GM18907 (cell line): ENCODE measurements at regions not wholly inside any gene's neighbourhood (a gene's known extent, or its start where the extent isn't known, plus 50 kb on each side); places are given as distances from the start of the nearest gene placed in this dataset.
A peak's percentile ranks its signal among the peaks of the same experiment; 100 is the strongest.

Experiments
- ATAC-seq: cut with Tn5 transposase; IDR thresholded peaks from one replicate; pipeline ENCODE4 v1.9.1; 2021; ENCODE audit warnings: mild to moderate bottlenecking, moderate library complexity; ENCODE audit not compliant: unreplicated experiment

DNA sequence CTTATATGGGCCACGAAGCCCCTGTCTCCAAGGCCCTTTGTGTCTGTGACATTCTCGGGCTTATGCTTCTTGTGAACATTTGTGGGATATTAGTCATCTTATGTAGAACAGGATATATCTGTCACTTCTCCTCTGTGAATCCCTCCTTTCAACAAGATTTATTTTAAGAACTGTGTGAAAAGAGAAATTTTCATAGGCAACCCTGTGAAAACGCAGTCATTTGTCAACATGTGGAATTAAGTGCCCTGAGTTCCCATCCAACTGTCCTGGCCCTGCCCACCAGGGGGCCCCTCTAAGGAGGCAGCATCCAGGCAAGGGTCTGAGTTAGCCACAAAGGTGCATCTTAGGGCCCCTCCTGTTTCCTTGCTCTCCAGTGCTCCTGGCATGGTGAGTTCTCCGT, 76.8 kb upstream of the CHRNA7 start:
- no peak for ATAC-seq

DNA sequence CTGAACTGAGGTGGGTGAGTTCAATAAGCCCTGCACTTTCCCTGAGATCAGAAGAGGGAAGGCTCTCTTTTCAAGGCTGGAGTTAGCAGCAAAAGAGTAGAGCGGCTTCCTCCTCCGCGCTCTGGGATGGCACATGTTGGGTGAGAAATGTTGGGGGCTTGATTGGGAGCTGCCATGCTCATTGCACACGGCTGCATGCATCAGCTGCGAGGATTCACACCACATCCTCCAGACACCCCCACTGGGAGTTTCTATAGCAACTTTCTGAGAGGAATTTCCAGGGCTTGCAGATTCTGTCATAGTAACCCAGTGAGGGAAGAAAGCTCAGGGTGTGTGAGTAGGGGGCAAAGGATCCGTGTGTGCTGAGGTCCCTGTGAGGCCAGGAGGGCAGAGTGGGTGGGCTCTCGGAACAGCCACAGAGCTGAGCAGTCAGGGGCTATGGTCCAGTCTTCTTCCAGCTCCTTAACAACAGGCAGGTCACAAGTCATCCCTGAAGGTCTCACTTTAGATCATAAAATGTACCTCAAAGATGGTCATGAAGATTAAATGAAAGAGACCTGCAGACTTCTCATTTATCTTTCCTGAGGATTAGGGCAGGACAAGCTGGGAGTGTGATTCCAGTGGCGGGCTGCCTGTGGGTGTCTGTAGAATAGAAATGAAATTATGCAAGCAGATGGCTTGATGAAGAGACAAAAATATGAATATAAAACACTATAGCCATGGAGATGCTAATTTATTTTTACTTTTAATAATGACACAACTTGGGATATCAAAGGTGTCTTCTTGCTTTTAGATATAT, 75.7 kb upstream of the CHRNA7 start:
- no peak for ATAC-seq

DNA sequence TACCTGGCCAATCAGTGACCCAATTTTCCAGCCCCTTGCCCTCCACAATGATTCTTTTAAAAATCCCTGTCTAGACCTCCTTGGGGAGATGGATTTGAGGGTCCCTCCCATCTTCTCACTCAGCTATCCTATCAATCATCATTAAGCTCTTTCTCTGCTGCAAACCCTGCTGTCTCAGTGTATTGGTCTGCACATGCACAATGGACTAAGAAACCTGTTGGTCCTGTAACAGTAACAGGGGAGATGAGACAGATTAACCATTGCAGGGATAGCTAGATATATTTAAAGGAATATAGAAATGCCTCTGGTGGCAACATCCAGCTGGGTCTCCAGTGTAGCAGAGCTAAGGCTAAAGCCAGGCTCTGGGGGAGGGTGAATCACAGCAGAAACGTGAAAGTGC, 74.6 kb upstream of the CHRNA7 start:
- no peak for ATAC-seq

DNA sequence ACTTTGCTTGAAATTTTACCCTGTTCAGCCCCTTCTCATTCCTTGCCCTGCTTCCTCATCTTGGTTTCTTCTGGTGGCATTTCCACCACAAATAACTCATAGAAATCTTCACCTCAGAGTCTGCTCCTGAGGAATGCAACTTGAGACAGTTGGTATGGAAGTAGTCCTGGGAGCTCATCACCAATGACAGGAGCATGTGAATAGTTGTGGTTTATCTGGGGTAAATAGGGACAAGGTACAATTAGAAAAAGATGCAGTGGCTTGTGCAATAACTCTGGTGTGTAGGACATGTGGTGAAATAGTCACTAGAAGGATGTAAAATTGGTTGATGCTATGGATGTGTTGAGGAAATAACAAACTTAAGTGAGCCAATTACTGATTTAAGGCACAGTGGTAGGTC, 72.7 kb upstream of the CHRNA7 start:
- no peak for ATAC-seq

DNA sequence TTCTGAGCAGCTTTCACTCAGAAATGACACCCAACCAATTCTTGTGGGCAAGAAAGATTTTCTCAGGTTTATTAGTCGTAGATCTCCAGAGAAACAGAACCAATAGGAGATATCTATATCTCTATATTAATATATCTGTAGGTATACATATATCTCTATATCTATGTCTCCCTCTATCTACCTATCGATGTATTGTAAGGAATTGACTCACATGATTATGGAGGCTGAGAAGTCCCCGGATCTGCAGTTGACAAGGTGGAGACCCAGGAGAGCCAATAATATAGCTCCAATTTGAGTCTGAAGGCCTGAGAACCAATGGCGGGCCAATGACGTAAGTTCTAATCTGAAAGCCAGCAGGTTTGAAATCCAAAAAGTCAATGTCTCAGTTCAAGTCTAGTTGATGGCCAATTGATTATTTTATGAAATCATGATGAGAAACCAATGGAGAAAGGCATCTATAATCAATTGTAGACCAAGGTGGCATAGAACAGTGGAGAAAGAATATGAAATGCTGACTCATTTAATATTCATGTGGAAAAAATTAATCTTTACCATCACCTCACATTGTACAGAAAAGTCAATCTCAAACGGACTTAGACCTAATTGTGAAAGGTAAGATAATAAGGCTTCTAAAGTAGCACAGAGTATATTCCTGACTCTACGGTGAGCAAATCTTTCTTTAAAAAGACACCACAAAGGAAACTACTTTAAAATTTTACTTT, 65.6 kb upstream of the CHRNA7 start:
- no peak for ATAC-seq

DNA sequence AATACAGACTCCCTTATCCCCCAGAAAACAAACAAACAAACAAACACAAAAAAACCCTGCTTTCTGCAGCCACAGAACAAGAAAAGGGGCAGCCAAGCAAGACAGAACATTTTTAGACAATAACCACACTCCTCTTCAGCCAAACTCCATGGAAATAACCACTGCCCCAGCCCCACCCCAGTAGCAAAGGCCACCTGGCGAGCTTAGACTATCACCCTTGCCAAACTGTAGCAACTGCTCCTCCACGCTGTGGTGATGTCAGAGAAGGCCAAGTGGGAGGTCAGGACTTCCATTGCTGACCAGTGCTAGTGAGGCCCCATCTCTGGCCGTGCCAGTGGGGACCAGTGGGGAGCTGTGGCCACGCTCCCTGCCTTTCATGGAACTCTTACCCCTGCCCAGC, 60.3 kb upstream of the CHRNA7 start:
- no peak for ATAC-seq

DNA sequence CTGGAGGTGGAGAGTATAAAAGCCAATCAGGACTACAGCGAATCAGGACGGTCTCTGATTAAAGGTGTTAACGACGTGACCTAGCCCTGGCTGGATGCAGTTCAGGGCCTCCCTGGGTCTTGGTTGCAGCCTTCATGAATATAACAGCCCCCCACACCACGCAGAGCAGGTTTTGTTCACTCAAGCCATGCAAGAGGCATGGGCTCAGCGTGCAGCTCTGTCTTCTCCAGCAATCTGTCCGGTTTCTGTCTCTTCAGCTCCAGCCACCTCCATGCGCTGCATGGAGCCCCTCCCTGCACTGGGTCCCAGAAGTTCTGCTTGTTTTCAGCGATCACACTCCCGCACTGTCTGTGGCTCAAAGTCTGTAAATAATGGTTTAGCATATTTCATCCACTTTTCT, 57.1 kb upstream of the CHRNA7 start:
- ATAC-seq: no peak

DNA sequence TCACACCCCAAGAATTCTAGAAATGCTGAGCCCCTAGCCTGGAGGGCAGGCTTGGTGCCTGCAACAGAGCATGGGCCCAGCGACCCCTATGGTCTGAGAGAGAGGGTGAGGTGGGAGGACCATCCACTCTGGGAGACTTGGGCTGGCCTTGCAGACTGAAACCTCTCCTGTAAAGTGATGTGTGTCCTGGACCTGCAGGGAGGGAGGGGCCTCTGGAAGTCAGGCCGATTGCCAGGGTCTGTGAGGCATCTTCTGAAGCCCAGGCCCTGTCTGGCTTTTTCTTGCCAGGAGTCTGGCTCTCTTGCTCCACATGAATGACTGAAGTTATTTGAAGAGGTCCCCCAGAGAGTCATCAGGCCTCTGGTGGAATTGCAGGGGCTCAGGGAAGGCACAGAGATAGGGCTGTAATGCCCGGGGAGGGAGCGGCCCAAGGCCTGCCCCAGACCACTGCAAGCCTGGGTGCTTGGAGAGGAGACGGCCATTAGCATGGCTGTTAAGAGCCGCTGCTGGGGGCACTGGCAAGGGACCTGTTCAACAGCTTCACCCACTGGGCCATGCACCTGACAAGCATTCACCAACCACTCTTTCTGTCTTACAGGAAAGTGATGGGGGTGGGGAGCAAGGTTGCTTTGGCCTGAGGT, 56.0 kb upstream of the CHRNA7 start:
- ATAC-seq: no peak

DNA sequence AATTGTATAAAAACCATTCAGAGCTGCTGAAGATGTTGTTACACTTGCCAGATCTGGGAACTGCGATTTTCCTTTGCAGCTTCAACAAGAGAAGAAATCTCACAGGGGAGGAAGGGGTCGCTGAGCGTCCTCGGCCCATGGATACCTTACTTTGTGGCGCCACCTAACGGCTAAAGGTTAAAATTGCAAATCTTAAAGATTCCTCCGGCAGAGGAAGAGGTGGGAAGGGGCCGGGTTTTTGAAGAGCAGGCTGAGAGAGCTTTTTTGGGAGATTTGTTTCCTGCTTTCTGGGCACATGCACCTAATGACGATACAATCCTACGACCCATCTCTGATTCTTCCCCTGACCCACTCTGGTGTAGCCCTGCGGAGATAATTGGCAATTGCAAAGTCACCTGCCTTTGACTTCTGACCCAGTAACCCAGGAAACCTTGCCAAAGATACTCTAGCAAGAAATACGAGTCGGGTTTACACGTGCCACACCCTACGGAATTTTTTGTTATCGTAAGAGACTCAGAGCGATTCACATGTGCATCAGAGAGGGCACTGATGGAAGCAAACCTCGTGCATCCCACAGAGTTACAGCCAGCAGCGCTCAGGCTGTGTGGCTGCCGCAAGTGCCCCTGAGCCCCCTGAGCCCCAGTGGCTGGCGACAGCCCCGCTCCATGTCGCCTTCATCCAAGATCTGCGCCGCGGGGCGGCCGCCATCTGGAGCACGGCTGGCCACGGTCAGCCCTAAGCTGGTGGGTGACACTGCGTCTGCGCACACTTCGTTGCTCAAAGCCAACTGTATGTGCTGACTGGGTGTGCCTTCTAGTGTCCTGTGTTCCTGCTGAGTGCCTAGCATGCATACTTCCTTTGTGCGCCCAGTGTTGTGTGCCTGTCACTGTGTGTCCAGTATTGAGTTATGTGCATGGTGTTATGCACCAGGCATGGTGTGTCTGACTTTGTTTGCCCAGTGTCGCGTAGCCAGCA, 55.2 kb upstream of the CHRNA7 start:
- no peak for ATAC-seq

DNA sequence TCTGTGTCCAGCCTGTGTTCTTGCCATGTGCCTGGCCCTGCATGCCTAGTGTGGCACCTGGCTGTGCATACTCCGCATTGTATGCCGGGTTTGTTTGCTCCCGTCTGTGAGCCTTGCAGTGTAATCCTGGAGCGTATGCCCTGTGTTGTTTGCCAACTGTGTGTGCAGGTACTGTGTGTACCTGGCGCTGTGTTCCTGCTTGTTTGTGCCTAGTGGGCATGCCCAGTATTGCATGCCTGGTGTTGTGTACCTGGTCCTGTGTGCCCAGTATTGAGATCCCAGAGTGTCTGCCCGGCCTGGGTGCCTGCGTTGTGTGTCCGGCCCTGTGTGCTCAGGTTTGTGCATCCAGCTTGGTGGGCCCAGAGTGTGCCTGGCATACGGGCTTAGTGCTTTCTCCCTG, 54.5 kb upstream of the CHRNA7 start:
- ATAC-seq: no peak

DNA sequence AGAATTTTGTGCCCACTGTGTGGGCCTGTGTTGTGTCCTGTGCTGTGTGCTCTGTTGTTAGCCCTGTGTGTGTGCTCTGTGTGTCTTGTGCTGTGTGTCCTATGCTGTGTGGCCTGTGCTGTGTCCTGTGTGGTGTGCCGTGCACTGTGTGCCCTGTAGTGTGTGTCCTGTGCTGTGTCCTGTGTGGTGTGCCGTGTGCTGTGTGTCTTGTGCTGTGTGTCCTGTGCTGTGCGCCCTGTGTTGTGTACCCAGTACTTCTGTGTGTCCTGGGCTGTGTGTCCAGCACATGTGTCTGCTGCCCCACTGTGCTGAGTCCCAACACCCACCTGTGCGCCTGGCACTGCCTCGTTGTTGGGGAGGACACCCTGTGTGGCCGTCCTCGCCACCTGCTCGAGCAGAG, 53.2 kb upstream of the CHRNA7 start:
- ATAC-seq: no peak

DNA sequence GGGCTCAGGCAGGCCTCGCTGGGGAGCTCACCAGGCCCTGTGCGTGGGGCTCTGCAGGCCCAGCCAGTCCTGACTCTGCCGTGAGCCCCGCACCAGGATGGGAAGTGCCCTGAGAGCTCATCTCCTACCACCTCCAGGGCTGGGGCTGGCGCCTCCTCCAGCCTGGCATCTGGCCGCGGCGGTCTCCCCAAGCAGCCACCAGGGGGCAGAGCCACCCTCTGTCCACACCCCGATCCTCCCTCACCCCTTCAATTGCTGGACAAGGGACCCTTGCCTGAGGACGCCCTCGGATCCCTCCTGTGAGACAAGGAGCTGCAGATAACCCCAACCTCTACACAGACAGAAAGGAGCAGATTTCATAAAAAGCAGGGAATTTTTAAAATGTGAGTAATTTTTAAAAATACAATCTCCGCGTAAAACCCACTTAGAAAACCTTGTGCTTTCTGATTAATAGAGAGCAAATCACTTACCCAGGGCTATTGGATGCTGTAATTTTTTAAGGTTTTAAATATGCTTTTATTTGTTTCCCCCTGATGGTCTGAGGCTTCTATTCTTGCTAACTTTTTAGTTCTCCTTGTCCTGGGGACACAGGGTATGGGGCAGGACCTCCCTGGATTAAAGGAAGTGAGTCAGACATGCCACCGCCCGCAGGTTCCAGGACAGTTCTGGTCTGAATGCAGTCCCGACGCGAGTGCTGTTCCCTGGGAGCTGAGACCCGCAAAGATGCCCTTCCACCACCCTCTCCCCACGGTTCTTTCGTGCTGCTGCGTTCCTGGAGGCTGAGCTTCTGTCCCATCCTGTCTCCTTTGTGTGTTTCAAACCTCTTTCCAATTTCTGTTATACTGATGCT, 52.3 kb upstream of the CHRNA7 start:
- peak; percentile 56 for ATAC-seq
